Hepatocyte (in vitro differentiated cells): ENCODE measurements at regions not wholly inside any gene's neighbourhood (a gene's known extent, or its start where the extent isn't known, plus 50 kb on each side); places are given as distances from the start of the nearest gene placed in this dataset.

Experiments
- CTCF ChIP-seq: fragments of 200-600 bp; sonication (generic); IDR thresholded peaks from 2 replicates; pipeline ENCODE4 v1.5.1; 2016; ENCODE audit warnings: antibody characterized with exemption, mild to moderate bottlenecking; ENCODE audit not compliant: poor library complexity
- EZH2 ChIP-seq: fragments of 200-600 bp; sonication (generic); IDR thresholded peaks from 2 replicates; pipeline ENCODE4 v1.6.1; 2016; ENCODE audit warnings: antibody characterized with exemption, mild to moderate bottlenecking, borderline replicate concordance

DNA sequence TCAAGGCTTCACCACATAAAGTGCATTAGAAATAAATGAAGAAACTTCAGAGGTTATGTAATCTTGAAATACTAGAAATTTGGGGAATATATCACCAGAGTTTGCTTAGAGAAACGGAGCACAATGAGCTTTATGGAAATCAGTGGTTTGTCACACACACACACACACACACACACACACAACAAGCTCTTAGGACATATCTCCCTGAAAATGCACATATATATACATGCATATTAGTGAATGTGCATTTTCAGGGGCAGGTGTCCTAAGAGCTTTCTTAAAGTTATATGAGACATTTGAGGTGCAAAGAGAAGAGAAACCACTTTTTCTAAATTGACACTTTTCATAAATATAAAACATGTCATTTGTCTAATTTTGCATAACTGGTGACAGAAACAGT, 93.7 kb upstream of the CARD18 start:
- TF ChIP-seq CTCF (no peak), EZH2 (no peak)
